ENCODE measurements at regions not wholly inside any gene's neighbourhood (a gene's known extent, or its start where the extent isn't known, plus 50 kb on each side); places are given as distances from the start of the nearest gene placed in this dataset.
A peak's percentile ranks its signal among the peaks of the same experiment; 100 is the strongest.

DNA sequence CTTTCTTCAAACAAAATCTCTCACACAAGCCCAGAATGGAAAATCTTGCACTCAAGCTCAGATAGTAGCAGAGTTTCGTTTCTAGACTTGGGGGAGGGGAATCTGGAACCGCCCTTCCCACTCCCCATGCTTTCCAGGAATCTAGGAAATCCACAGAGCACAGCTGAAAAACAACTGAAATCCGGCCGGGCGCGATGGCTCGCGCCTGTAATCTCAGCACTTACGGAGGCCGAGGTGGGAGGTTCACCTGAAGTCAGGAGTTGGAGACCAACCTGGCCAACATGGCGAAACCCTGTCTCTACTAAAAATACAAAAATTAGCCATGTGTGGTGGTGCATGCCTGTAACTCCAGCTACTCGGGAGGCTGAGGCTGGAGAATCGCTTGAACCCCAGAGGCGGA, 127.3 kb upstream of the SLC34A2 start:
- TF ChIP-seq CTCF (IDR thresholded peaks at IDR 0.05; ENCODE audit: borderline replicate concordance, extremely low read depth, insufficient read depth) = no peak
- no peak for FAIRE-seq
- H3K36me3 ChIP-seq (ENCODE audit: control insufficient read depth in 2 of 3, insufficient read depth in 3 of 3, low read length in 3 of 3) = no peaks in the 10 kb centered on the region
- H3K27ac ChIP-seq (ENCODE audit: low read depth in 2 of 2, low read length in 2 of 2) = no peak overlapping the region
- DNase-seq = no peak
- no peak overlapping the region for H3K9ac ChIP-seq (ENCODE audit: low read length in 3 of 3)
- H3K4me1 ChIP-seq (ENCODE audit: control insufficient read depth in 2 of 3, insufficient read depth in 2 of 3, low read depth in 1 of 3, low read length in 3 of 3) = no peaks in the 10 kb centered on the region
- no peaks in the 10 kb centered on the region for H3K9me3 ChIP-seq (ENCODE audit: control insufficient read depth in 2 of 3, insufficient read depth in 1 of 3, low read length in 3 of 3)
- intact Hi-C loops (cut with DNase I) = no loop called here
- no peaks in the 10 kb centered on the region for H3K27me3 ChIP-seq (ENCODE audit: control insufficient read depth, insufficient read depth, low read length)
- no peak overlapping the region for H3K4me3 ChIP-seq (ENCODE audit: low read length in 3 of 3)

DNA sequence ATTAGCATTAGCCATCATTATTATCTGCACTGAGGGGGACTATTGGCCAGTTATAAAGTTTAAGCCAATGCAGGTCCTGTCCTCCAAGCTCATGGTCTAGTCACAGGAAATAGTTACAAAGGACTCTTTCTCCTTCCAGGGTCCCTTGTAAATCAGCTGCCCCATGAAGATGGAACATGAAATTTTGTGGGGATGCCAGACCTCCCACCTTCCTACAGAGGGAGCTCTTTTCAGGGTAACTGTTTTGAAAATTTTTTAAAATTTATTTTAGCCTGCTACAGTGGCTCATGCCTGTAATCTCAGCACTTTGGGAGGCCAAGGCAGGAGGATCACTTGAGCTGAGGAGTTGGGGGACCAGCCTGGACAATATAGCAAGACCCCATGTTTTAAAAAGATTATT, 124.4 kb upstream of the SLC34A2 start:
- no peaks in the 10 kb centered on the region for H3K36me3 ChIP-seq (ENCODE audit: control insufficient read depth in 2 of 3, insufficient read depth in 3 of 3, low read length in 3 of 3)
- no peak overlapping the region for H3K27ac ChIP-seq (ENCODE audit: low read depth in 2 of 2, low read length in 2 of 2)
- TF ChIP-seq CTCF (IDR thresholded peaks at IDR 0.05; ENCODE audit: borderline replicate concordance, extremely low read depth, insufficient read depth) = peak; percentile 13
- intact Hi-C loops (cut with DNase I) = no loop called here
- no peaks in the 10 kb centered on the region for H3K27me3 ChIP-seq (ENCODE audit: control insufficient read depth, insufficient read depth, low read length)
- H3K4me3 ChIP-seq (ENCODE audit: low read length in 3 of 3) = no peak overlapping the region
- no peaks in the 10 kb centered on the region for H3K9me3 ChIP-seq (ENCODE audit: control insufficient read depth in 2 of 3, insufficient read depth in 1 of 3, low read length in 3 of 3)
- FAIRE-seq = no peak
- no peak for DNase-seq
- H3K9ac ChIP-seq (ENCODE audit: low read length in 3 of 3) = no peak overlapping the region
- H3K4me1 ChIP-seq (ENCODE audit: control insufficient read depth in 2 of 3, insufficient read depth in 2 of 3, low read depth in 1 of 3, low read length in 3 of 3) = peaks cover 0 to 7% (median 5%) of the 10 kb centered on the region in 3 donors

DNA sequence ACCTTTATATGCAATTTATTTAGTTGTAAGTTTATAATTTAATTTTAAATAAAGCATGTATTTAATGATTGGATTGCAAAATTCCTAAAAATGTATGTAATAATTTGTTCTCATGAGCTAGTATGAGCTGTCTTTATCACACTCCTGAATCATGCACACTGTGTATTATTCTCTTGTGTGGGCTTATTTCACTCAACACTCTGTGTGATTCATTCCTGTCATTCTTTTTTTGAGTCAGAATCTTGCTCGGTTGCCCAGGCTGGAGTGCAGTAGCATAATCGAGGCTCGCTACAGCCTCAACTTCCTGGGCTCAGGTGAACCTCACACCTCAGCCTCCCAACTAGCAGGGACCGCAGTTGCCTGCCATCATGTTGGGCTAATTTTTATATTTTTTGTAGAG, 123.1 kb upstream of the SLC34A2 start:
- Histone ChIP-seq H3K9me3 (ENCODE audit: control insufficient read depth in 2 of 3, insufficient read depth in 1 of 3, low read length in 3 of 3) (no peaks in the 10 kb centered on the region), H3K9ac (ENCODE audit: low read length in 3 of 3) (no peak overlapping the region), H3K27ac (ENCODE audit: low read depth in 2 of 2, low read length in 2 of 2) (no peak overlapping the region), H3K4me1 (ENCODE audit: control insufficient read depth in 2 of 3, insufficient read depth in 2 of 3, low read depth in 1 of 3, low read length in 3 of 3) (peaks cover 0 to 7% (median 5%) of the 10 kb centered on the region in 3 donors), H3K27me3 (ENCODE audit: control insufficient read depth, insufficient read depth, low read length) (no peaks in the 10 kb centered on the region), H3K4me3 (ENCODE audit: low read length in 3 of 3) (no peak overlapping the region), H3K36me3 (ENCODE audit: control insufficient read depth in 2 of 3, insufficient read depth in 3 of 3, low read length in 3 of 3) (no peaks in the 10 kb centered on the region)
- intact Hi-C loops (cut with DNase I) = no loop called here
- no peak for TF ChIP-seq CTCF (IDR thresholded peaks at IDR 0.05; ENCODE audit: borderline replicate concordance, extremely low read depth, insufficient read depth)
- DNase-seq (no peak), FAIRE-seq (no peak)

GRCh38 chr4:25533256-25533655, 122.4 kb upstream of the SLC34A2 start:
- H3K4me3 ChIP-seq (ENCODE audit: low read length in 3 of 3) = no peak overlapping the region
- DNase-seq (no peak), FAIRE-seq (no peak)
- H3K9ac ChIP-seq (ENCODE audit: low read length in 3 of 3) = no peak overlapping the region
- H3K27me3 ChIP-seq (ENCODE audit: control insufficient read depth, insufficient read depth, low read length) = no peaks in the 10 kb centered on the region
- H3K4me1 ChIP-seq (ENCODE audit: control insufficient read depth in 2 of 3, insufficient read depth in 2 of 3, low read depth in 1 of 3, low read length in 3 of 3) = peaks cover 0 to 7% (median 5%) of the 10 kb centered on the region in 3 donors
- TF ChIP-seq CTCF (IDR thresholded peaks at IDR 0.05; ENCODE audit: borderline replicate concordance, extremely low read depth, insufficient read depth) = no peak
- intact Hi-C loops (cut with DNase I) = no loop called here
- no peaks in the 10 kb centered on the region for H3K9me3 ChIP-seq (ENCODE audit: control insufficient read depth in 2 of 3, insufficient read depth in 1 of 3, low read length in 3 of 3)
- no peak overlapping the region for H3K27ac ChIP-seq (ENCODE audit: low read depth in 2 of 2, low read length in 2 of 2)
- H3K36me3 ChIP-seq (ENCODE audit: control insufficient read depth in 2 of 3, insufficient read depth in 3 of 3, low read length in 3 of 3) = no peaks in the 10 kb centered on the region
